IMR-90 (cell line): ENCODE measurements at regions not wholly inside any gene's neighbourhood (a gene's known extent, or its start where the extent isn't known, plus 50 kb on each side); places are given as distances from the start of the nearest gene placed in this dataset.

Experiments
- ATAC-seq: fragments of 200-7000 bp; cut with Tn5 transposase; 2 replicates; pipeline ENCODE4 v1.9.1; 2020; ENCODE audit warnings: low read depth, mild to moderate bottlenecking, moderate library complexity
- BruUV-seq: library from RNA; stranded (reverse); fragments of 400-500 nt; replicated peaks from 2 replicates; lab custom pipeline; 2021; lab: Mats Ljungman, UMichigan
- CTCF ChIA-PET: fragments of 300-600 bp; formaldehyde crosslinking; extraction: SDS; loops from one replicate; lab custom pipeline; 2021; ENCODE audit warnings: antibody characterized with exemption; lab: Yijun Ruan, JAX
- POLR2A ChIA-PET: fragments of 300-600 bp; sonication (Branson Sonifier 250); formaldehyde crosslinking; loops from one replicate; lab custom pipeline; 2022; ENCODE audit warnings: antibody characterized with exemption; ENCODE audit not compliant: unreplicated experiment; lab: Charles Lee
- DNase-seq: peaks from one replicate; pipeline ENCODE4 v3.0.0; 2013
- H2AFZ ChIP-seq: replicated peaks from 2 replicates; pipeline ENCODE3; 2013; ENCODE audit warnings: low read length, mild to moderate bottlenecking; ENCODE audit not compliant: poor library complexity
- H2AK5ac ChIP-seq: 2 replicates; pipeline ENCODE4 v1.6.1; 2013; ENCODE audit warnings: low read depth, low read length, inconsistent platforms
- H2AK9ac ChIP-seq: replicated peaks from 2 replicates; pipeline ENCODE3; 2013; ENCODE audit warnings: mild to moderate bottlenecking, low read depth, low read length, moderate library complexity; ENCODE audit not compliant: poor library complexity
- H2BK120ac ChIP-seq: 2 replicates; pipeline ENCODE4 v1.6.1; 2013; ENCODE audit warnings: low read depth, low read length, inconsistent platforms
- H2BK15ac ChIP-seq: 3 replicates; pipeline ENCODE4 v1.6.1; 2013; ENCODE audit warnings: low read depth, low read length, inconsistent platforms
- H2BK20ac ChIP-seq: 2 replicates; pipeline ENCODE4 v1.6.1; 2013; ENCODE audit warnings: low read depth, mild to moderate bottlenecking, inconsistent platforms, low read length, moderate library complexity
- H2BK5ac ChIP-seq: 2 replicates; pipeline ENCODE4 v1.6.1; 2013; ENCODE audit warnings: mild to moderate bottlenecking, low read depth, low read length, inconsistent platforms; ENCODE audit not compliant: poor library complexity, severe bottlenecking
- H3K14ac ChIP-seq: replicated peaks from 2 replicates; pipeline ENCODE4 v1.6.1; 2013; ENCODE audit warnings: low read depth, low read length, inconsistent platforms
- H3K18ac ChIP-seq: 2 replicates; pipeline ENCODE4 v1.6.1; 2013; ENCODE audit warnings: low read depth, low read length, control low read depth
- H3K23ac ChIP-seq: 2 replicates; pipeline ENCODE4 v1.6.1; 2013; ENCODE audit warnings: low read depth, low read length, inconsistent platforms
- H3K27ac ChIP-seq: 2 replicates; pipeline ENCODE4 v1.5.1; 2013; ENCODE audit warnings: mild to moderate bottlenecking, control low read depth, low read length; ENCODE audit not compliant: insufficient read depth
- H3K27me3 ChIP-seq: 2 replicates; pipeline ENCODE4 v1.6.1; 2013; ENCODE audit warnings: low read length; ENCODE audit not compliant: control insufficient read depth, insufficient read depth
- H3K36me3 ChIP-seq: 2 replicates; pipeline ENCODE4 v1.6.1; 2013; ENCODE audit warnings: low read length, mixed read lengths; ENCODE audit not compliant: control insufficient read depth, insufficient read depth
- H3K4ac ChIP-seq: 2 replicates; pipeline ENCODE4 v1.6.1; 2013; ENCODE audit warnings: low read depth, low read length, inconsistent platforms
- H3K4me1 ChIP-seq: 2 replicates; pipeline ENCODE4 v1.6.1; 2013; ENCODE audit warnings: low read length, mixed read lengths; ENCODE audit not compliant: control insufficient read depth, insufficient read depth
- H3K4me2 ChIP-seq: 2 replicates; pipeline ENCODE4 v1.6.1; 2013; ENCODE audit warnings: low read depth, mild to moderate bottlenecking, control low read depth, low read length, moderate library complexity
- H3K4me3 ChIP-seq: 2 replicates; pipeline ENCODE4 v1.5.1; 2013; ENCODE audit warnings: low read depth, mild to moderate bottlenecking, control low read depth, low read length, moderate library complexity; ENCODE audit not compliant: insufficient read depth
- H3K56ac ChIP-seq: 2 replicates; pipeline ENCODE4 v1.6.1; 2013; ENCODE audit warnings: low read length, inconsistent platforms; ENCODE audit not compliant: insufficient read depth; ENCODE audit errors: extremely low read depth
- H3K79me1 ChIP-seq, 2 experiments: 2 replicates each; pipeline ENCODE4 v1.6.1; 2013; ENCODE audit warnings: low read length in 2 of 2, inconsistent platforms in 1 of 2, low read depth in 1 of 2
- H3K9ac ChIP-seq: 2 replicates; pipeline ENCODE4 v1.6.1; 2013; ENCODE audit warnings: low read depth, low read length, control low read depth
- H3K9me1 ChIP-seq: 2 replicates; pipeline ENCODE4 v1.6.1; 2013; ENCODE audit warnings: low read length, inconsistent platforms; ENCODE audit not compliant: insufficient read depth
- H3K9me3 ChIP-seq: 2 replicates; pipeline ENCODE4 v1.6.1; 2013; ENCODE audit warnings: low read length; ENCODE audit not compliant: control insufficient read depth, insufficient read depth
- H4K20me1 ChIP-seq: 2 replicates; pipeline ENCODE4 v1.6.1; 2013; ENCODE audit warnings: low read length, inconsistent platforms; ENCODE audit not compliant: insufficient read depth
- H4K5ac ChIP-seq: 2 replicates; pipeline ENCODE4 v1.6.1; 2013; ENCODE audit warnings: mild to moderate bottlenecking, low read depth, low read length, control low read depth
- H4K8ac ChIP-seq, 2 experiments: 2 replicates each; pipeline ENCODE4 v1.6.1; 2013; ENCODE audit warnings: low read depth in 2 of 2, low read length in 2 of 2, control low read depth in 1 of 2, inconsistent platforms in 1 of 2
- H4K91ac ChIP-seq: 2 replicates; pipeline ENCODE4 v1.6.1; 2013; ENCODE audit warnings: low read depth, low read length, inconsistent platforms; ENCODE audit not compliant: insufficient read depth
- BHLHE40 ChIP-seq: fragments of 150-350 bp; IDR thresholded peaks from 2 replicates; pipeline ENCODE4 v1.6.1; 2016; ENCODE audit warnings: mild to moderate bottlenecking, low read depth, low read length
- CEBPB ChIP-seq: IDR thresholded peaks from 2 replicates; pipeline ENCODE4 v1.6.1; 2012; ENCODE audit warnings: low read depth, low read length, improper control_type of control experiment
- CHD1 ChIP-seq: IDR thresholded peaks from 2 replicates; pipeline ENCODE4 v1.6.1; 2012; ENCODE audit warnings: low read depth, low read length, improper control_type of control experiment
- FOS ChIP-seq: fragments of 150-350 bp; IDR thresholded peaks from 2 replicates; pipeline ENCODE4 v1.6.1; 2016; ENCODE audit warnings: low read depth, low read length
- MAFK ChIP-seq: IDR thresholded peaks from 2 replicates; pipeline ENCODE4 v1.6.1; 2012; ENCODE audit warnings: low read depth, low read length, improper control_type of control experiment
- MAZ ChIP-seq: IDR thresholded peaks from 2 replicates; pipeline ENCODE4 v1.6.1; 2012; ENCODE audit warnings: low read depth, mild to moderate bottlenecking, low read length, improper control_type of control experiment, moderate library complexity, borderline replicate concordance
- MXI1 ChIP-seq: IDR thresholded peaks from 2 replicates; pipeline ENCODE4 v1.6.1; 2012; ENCODE audit warnings: low read depth, mild to moderate bottlenecking, low read length, moderate library complexity, borderline replicate concordance
- NFE2L2 ChIP-seq: fragments of 150-350 bp; IDR thresholded peaks from 2 replicates; pipeline ENCODE4 v1.6.1; 2016; ENCODE audit warnings: low read depth, mild to moderate bottlenecking, low read length
- POLR2A ChIP-seq: IDR thresholded peaks from 2 replicates; pipeline ENCODE4 v1.6.1; 2012; ENCODE audit warnings: mild to moderate bottlenecking, low read depth, low read length
- RAD21 ChIP-seq: IDR thresholded peaks from 2 replicates; pipeline ENCODE4 v1.6.1; 2012; ENCODE audit warnings: low read length, improper control_type of control experiment
- RCOR1 ChIP-seq: IDR thresholded peaks from 2 replicates; pipeline ENCODE4 v1.6.1; 2012; ENCODE audit warnings: mild to moderate bottlenecking, low read length, improper control_type of control experiment; ENCODE audit not compliant: insufficient replicate concordance
- RFX5 ChIP-seq: IDR thresholded peaks from 2 replicates; pipeline ENCODE4 v1.8.0; 2012; ENCODE audit warnings: low read depth, mild to moderate bottlenecking, low read length, moderate library complexity
- SMC3 ChIP-seq: fragments of 150-350 bp; IDR thresholded peaks from 2 replicates; pipeline ENCODE4 v1.6.1; 2016; ENCODE audit warnings: low read depth, mild to moderate bottlenecking, antibody characterized with exemption, low read length, moderate library complexity
- WGBS, 2 experiments: methylation state at CpG; one replicate each; pipeline versions ENCODE4 v1.1.5 to v1.1.7; 2013; ENCODE audit warnings: missing lambda C conversion rate in 2 of 2; ENCODE audit not compliant: insufficient read length in 1 of 2; ENCODE audit errors: extremely low coverage in 2 of 2; 5-methylcytosine and 5-hydroxymethylcytosine counted together
- dilution Hi-C: fragments of 300-500 bp; cut with HindIII; formaldehyde crosslinking; loops from one replicate; pipeline ENCODE4 v1.14.3; 2018; ENCODE audit warnings: low sequenced_read_pairs; ENCODE audit not compliant: unreplicated experiment
- in situ Hi-C: fragments of 300-500 bp; cut with MboI; formaldehyde crosslinking; loops from 3 replicates; pipeline ENCODE4 v1.14.3; 2019; ENCODE audit warnings: low sequenced_read_pairs, inconsistent platforms, mixed read lengths
- intact Hi-C: fragments of 100-400 bp; cut with micrococcal nuclease; formaldehyde crosslinking; loops from 2 replicates; pipeline ENCODE4 v1.10.0; 2022
- TF ChIP-seq, protein P1 (sequence below): fragments of 150-350 bp; IDR thresholded peaks from 2 replicates; pipeline ENCODE4 v1.6.1; 2017; ENCODE audit warnings: mild to moderate bottlenecking, antibody characterized with exemption, low read length, low read depth
- TF ChIP-seq, protein P2 (sequence below): fragments of 150-350 bp; IDR thresholded peaks from 2 replicates; pipeline ENCODE4 v1.6.1; 2016; ENCODE audit warnings: low read depth, mild to moderate bottlenecking, low read length, moderate library complexity, borderline replicate concordance
- TF ChIP-seq, protein P3 (sequence below): conservative IDR thresholded peaks from 2 replicates; pipeline ENCODE4 v1.5.1; 2012; ENCODE audit warnings: mild to moderate bottlenecking, low read depth, low read length, improper control_type of control experiment

DNA sequence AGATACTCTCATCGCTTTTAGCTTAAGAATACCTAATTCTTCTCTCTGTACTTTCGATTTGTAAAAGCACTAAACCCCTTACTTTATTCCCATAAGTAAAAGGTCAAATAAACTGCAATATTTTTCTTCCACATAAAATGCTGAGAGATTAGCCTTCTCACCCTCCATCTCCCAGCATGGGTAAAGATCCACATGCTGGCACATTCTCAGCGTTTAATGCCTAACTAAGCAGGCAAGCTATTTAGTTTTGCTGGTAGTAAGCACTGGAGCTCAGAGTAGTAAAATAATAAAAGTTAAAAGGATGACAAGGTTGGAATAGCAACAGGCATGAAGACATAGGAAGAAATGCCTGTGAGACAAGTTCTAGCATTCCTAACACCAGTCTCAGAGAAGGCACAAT is 65.9 kb upstream of the NEBL start:
- H3K4me1 ChIP-seq = no peaks in the 10 kb centered on the region
- no peak overlapping the region for H2AK9ac ChIP-seq
- no peak overlapping the region for H4K91ac ChIP-seq
- no peak overlapping the region for H3K27ac ChIP-seq
- H4K5ac ChIP-seq = no peak overlapping the region
- no peaks in the 10 kb centered on the region for H4K20me1 ChIP-seq
- H2AK5ac ChIP-seq = no peak overlapping the region
- H4K8ac ChIP-seq = no peak overlapping the region
- no TSS peak for BruUV-seq
- 80% methylated on average over 1 of the region's 3 CpGs; no CpG with 5 or more reads in 1 of the 2 experiments for WGBS, 2 experiments
- H3K36me3 ChIP-seq = no peaks in the 10 kb centered on the region
- no peak overlapping the region for H2AFZ ChIP-seq
- no peak overlapping the region for H3K4me3 ChIP-seq
- ATAC-seq = no peak
- dilution Hi-C loops (no loop called here), intact Hi-C loops (no loop called here), in situ Hi-C loops (no loop called here)
- no peak overlapping the region for H2BK5ac ChIP-seq
- H3K9me1 ChIP-seq = no peaks in the 10 kb centered on the region
- TF ChIP-seq CEBPB = no peak
- TF ChIP-seq, protein P1, sequence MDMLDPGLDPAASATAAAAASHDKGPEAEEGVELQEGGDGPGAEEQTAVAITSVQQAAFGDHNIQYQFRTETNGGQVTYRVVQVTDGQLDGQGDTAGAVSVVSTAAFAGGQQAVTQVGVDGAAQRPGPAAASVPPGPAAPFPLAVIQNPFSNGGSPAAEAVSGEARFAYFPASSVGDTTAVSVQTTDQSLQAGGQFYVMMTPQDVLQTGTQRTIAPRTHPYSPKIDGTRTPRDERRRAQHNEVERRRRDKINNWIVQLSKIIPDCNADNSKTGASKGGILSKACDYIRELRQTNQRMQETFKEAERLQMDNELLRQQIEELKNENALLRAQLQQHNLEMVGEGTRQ = no peak
- no peak for TF ChIP-seq MXI1
- TF ChIP-seq CHD1 = no peak
- TF ChIP-seq RFX5 = no peak
- TF ChIP-seq MAFK = no peak
- no peak for TF ChIP-seq RCOR1
- TF ChIP-seq BHLHE40 = no peak
- TF ChIP-seq SMC3 = no peak
- TF ChIP-seq, protein P2, sequence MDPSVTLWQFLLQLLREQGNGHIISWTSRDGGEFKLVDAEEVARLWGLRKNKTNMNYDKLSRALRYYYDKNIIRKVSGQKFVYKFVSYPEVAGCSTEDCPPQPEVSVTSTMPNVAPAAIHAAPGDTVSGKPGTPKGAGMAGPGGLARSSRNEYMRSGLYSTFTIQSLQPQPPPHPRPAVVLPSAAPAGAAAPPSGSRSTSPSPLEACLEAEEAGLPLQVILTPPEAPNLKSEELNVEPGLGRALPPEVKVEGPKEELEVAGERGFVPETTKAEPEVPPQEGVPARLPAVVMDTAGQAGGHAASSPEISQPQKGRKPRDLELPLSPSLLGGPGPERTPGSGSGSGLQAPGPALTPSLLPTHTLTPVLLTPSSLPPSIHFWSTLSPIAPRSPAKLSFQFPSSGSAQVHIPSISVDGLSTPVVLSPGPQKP = no peak
- no peak for TF ChIP-seq FOS
- no peak for TF ChIP-seq RAD21
- TF ChIP-seq MAZ = no peak
- TF ChIP-seq, protein P3, sequence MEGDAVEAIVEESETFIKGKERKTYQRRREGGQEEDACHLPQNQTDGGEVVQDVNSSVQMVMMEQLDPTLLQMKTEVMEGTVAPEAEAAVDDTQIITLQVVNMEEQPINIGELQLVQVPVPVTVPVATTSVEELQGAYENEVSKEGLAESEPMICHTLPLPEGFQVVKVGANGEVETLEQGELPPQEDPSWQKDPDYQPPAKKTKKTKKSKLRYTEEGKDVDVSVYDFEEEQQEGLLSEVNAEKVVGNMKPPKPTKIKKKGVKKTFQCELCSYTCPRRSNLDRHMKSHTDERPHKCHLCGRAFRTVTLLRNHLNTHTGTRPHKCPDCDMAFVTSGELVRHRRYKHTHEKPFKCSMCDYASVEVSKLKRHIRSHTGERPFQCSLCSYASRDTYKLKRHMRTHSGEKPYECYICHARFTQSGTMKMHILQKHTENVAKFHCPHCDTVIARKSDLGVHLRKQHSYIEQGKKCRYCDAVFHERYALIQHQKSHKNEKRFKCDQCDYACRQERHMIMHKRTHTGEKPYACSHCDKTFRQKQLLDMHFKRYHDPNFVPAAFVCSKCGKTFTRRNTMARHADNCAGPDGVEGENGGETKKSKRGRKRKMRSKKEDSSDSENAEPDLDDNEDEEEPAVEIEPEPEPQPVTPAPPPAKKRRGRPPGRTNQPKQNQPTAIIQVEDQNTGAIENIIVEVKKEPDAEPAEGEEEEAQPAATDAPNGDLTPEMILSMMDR = no peak
- TF ChIP-seq NFE2L2 = no peak
- no peak for TF ChIP-seq POLR2A
- H2BK120ac ChIP-seq = no peak overlapping the region
- no peak for DNase-seq
- H3K9ac ChIP-seq = no peak overlapping the region
- no peak overlapping the region for H2BK20ac ChIP-seq
- no peak overlapping the region for H3K4me2 ChIP-seq
- POLR2A ChIA-PET = no interaction called here
- no peaks in the 10 kb centered on the region for H3K9me3 ChIP-seq
- H3K27me3 ChIP-seq = no peaks in the 10 kb centered on the region
- no peak overlapping the region for H3K18ac ChIP-seq
- H3K14ac ChIP-seq = no peak overlapping the region
- no peak overlapping the region for H3K56ac ChIP-seq
- no peak overlapping the region for H2BK15ac ChIP-seq
- no peaks in the 10 kb centered on the region for H3K79me1 ChIP-seq
- no peak overlapping the region for H3K4ac ChIP-seq
- no peak overlapping the region for H3K23ac ChIP-seq
- CTCF ChIA-PET = no interaction called here
